ENCODE measurements at regions not wholly inside any gene's neighbourhood (a gene's known extent, or its start where the extent isn't known, plus 50 kb on each side); places are given as distances from the start of the nearest gene placed in this dataset.
"Not testable (repeated sequence)": the region's sequence is repeated elsewhere in the genome, so short reads cannot be mapped to it uniquely, and the experiment has no call there.

DNA sequence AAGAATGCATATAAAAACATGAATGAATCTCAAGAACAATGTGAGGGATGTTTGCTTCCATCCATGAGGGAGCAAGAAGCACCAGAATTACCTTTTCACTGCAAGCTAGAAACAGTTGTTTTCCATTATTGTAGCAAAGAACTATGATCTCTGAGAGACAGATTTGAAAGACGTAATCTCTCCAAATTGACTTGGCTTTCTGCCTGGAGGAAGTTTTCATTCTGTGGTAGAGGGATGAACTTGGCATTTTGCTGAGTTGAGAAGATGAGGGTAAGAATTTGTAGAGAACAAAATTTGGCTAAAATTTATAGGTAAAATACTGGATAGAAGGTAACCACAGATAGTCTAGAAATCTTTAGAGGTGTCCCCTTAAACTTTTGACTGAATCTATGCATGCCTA is 496.8 kb downstream of the TDRD3 start:
- DNase-seq = no peak

GRCh38 chr13:60887711-60888110 is 490.7 kb downstream of the TDRD3 start:
- no peak for DNase-seq

GRCh38 chr13:60881507-60881906 is 484.5 kb downstream of the TDRD3 start:
- DNase-seq = no peak

DNA sequence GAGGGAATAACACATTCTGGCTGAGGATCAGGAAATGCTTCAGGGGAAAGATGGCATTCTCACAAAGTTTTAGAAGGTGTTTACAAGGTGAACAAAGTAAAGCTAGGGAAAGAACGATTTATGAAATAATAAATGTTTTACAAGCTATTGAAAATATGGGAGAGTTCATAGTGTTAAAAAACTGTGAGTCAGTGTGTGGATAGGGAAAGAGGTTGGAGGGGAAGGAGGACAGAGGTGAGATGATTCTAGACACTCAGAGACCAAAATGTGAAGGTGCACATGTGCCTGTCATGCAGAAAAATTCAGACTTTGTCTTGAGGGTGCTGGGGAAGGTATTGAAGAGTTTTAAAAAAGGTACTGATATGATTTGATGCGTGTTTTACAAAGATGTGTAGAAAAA is 476.1 kb downstream of the TDRD3 start:
- DNase-seq = no peak

- DNase-seq = no peak
These were observed 473.1 kb downstream of the TDRD3 start for GRCh38 chr13:60869941-60870613.

DNA sequence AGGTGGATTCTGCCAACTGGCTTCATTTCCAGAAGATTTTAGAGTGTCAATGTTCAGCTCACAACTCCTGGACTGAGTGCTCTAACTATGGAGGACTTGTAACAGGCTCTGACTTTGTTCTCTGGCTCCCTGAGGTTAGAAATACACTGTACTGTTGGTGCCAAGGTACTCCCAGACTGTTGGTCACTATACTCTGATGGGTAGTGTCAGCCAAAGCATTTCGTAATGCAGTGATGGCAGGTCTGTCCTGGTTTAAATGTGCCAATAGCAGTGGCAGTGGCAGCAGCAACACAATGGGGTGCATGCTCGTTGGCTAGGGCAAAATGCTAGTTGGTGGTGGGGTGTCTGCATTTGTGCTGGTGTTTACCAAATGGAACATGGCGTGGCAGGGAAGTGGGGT is 472.2 kb downstream of the TDRD3 start:
- DNase-seq = no peak

- DNase-seq = no peak
These were observed 465.0 kb downstream of the TDRD3 start for GRCh38 chr13:60862036-60862435.

- no peak for DNase-seq
These were observed 460.7 kb downstream of the TDRD3 start for GRCh38 chr13:60857698-60858097.

DNA sequence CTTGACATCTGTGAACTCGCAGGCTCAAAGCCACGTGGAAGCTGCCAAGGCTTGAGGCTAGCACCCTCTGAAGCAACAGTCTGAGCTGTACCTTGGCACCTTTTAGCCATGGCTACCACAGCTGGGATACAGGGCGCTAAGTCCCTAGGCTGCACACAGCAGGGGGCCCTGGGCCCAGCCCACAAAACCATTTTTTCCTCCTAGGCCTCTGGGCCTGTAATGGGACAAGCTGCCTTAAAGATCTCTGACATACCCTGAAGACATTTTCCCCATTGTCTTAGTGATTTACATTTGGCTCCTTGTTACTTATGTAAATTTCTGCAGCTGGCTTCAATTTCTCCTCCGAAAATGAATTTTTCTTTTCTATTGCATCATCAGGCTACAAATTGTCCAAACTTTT is 455.9 kb downstream of the TDRD3 start:
- no peak for DNase-seq

DNA sequence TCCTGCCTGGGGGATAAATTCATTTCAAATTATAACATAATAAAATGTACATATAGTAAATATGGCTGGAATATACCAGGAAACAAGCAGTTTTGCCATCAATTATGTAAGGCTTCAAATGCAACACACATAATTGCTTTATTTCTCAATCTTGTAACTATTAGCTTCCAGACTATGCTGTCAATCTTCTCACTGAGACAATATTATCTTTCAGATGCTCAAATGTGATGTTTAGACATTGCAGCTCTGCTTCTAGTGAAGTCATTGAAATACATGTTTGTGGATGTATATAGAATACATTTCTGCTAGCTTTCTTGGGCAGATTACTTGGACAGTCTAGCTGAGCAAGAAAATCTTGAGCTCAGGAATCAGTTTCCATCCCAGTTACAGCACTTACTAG is 454.4 kb downstream of the TDRD3 start:
- DNase-seq = no peak

- DNase-seq = no peak
These were observed 453.5 kb downstream of the TDRD3 start for GRCh38 chr13:60850526-60850925.

DNA sequence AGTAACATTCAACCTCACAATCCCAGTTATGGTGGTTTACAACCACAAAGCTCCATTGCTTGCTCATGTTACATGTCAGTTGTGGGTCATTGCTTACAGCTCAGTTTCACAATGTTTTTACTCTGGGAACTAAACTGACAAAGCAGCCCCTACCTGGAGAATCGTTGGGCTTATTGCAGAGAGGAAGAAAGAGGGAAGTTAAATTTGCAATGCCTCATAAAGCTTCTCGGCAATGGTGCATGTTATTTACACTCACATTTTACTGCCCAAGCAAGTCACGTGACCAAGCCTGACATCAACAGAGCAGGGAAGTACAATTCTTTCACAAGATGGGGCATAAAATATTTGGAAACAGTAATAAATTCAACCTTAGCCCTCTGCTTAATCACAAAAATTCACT is 441.6 kb downstream of the TDRD3 start:
- no peak for DNase-seq

DNA sequence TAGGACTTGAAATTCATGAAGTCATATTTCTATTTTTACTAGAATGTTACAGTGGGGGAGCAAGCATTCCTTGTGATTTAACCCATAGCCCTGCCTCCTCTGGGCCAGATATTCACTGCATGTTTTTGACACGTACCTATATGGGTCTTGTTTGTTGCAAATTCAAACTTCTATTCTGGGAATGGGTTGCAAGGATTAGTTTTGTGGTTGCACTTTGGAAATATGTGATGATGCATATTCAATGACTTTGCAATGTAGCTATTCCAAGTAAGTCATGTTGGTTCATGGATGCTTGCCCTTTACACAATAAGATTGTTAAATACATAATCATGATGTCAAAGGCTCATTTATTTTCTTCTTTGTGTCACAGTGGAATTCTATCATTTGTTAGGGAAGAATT is 440.8 kb downstream of the TDRD3 start:
- DNase-seq = no peak

DNA sequence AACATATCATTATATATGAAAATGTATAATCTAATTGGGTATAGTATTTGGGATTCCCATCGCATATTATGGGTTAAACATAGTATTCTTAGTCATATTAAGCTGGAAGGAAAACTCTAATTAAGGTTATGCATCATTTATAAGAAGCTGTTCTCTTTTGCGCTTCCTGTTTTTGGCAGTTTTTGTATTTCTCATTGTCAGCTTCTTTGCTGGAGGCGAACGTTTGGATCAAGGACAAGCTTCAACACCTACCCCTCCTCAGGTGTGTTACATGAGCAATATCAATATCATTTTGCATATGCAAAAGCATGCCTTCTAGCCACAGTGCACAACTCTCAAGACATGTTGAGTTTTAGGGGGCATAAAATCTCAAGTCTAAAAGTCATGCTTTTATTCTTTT is 439.8 kb downstream of the TDRD3 start:
- DNase-seq = no peak

GRCh38 chr13:60811581-60811980 is 414.6 kb downstream of the TDRD3 start:
- DNase-seq = no peak

GRCh38 chr13:60805640-60806039 is 408.6 kb downstream of the TDRD3 start:
- not testable (repeated sequence) for DNase-seq

- no peak for DNase-seq
These were observed 401.5 kb downstream of the TDRD3 start for GRCh38 chr13:60798503-60798902.

DNA sequence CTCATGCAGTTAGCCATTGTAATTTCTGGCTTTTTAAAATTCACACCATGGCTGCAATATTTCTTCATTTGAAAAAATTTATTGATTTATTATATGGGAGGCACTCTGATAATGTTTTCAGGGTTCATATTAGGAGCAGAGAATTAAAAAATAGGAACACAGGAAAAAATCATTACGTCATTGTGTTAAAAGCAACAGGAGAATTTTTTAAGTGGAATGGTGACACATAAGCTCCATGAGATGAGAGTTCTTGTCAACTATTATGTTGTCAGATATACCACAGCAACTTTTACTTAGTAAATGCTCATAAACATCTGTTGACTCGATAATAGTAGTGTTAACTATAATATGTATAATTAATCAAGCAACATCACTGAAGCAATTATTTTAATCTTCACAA is 400.1 kb downstream of the TDRD3 start:
- DNase-seq = no peak

- DNase-seq = no peak
These were observed 397.7 kb downstream of the TDRD3 start for GRCh38 chr13:60794751-60795150.

DNA sequence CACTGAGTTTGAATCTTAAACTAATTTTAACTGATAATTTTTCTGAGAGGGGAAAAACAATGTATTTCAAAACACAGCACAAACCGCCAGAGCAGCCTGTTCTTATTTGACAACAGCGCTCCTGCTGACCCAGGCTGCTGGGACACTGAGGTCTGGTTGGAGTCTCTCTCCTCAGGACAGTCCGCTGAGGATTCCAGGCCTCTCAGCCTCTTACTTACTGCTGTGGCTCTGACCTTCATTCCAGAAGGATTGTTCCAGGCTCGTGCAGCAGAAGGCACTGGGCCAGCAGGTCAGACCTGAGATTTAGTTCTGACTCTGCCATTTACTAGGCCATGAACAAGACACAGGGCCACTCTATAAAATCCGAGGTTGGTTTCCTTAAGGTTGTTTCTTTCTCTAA is 393.6 kb downstream of the TDRD3 start:
- DNase-seq = no peak

DNA sequence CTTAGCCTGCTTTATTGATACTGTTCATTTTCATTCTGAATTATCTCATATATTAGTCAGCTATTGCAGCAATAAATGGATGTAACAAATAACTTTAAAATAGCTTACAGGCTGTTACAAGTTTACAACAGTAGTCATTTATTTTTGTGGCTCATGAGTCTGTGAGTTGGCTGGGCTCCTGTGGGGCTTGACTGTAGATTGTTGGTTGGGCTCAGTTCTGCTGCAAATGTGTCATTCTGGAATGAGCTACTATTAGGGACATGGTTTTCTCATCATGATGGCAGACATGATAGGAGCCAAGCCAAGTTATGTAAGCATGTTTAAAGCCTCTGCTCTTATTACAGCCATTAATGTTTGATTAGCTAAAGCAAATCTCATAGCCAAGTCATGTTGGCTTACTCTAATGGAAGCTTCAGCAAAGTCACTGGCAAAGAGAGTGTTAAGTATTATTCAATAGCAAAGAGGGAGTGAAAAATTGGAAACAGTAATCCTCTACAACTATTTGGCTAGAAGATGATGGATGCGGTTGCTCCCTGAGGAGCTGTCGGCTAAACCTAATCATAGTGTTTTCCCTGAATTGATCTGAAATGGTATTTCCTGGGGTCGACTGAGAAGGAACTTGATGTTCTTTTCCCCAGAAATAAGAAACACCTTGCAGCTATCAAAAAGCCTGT is 391.3 kb downstream of the TDRD3 start:
- DNase-seq = no peak

DNA sequence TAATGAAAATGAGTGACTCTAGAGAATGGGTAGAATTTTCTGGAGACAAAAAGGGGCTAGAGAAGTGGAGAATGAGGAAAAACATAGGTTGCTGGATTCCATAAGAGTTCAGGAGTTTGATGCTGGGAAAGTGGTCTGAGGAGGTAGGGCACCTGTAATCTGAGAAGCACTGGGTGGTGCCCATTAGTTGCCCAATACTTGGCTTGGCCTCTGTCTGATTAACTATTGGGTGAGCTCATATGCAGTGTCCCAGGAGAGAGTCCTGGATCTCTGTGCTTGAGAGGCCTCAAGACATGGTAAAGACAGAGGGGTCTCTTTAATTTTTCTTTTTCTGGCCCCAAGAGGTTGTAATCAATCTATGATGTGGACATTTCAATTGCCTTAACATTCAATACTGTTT is 390.1 kb downstream of the TDRD3 start:
- no peak for DNase-seq

DNA sequence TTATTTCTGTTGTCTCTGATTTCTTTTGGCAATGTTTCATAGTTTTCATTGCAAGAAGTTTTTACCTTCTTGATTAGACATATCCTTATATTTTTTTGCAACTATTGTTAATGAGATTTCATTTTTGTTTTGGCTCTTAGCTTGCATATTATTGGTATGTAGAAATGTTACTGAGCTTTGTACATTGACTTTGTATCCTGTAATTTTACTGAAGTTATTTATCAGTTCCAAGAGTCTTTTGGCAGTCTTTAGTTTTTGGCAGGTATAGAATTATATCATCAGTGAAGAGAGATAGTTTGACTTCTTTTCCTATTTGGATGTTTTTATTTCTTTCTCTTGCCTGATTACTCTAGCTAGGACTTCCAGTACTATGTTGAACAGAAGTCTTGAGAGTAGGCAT is 375.7 kb downstream of the TDRD3 start:
- no peak for DNase-seq

GRCh38 chr13:60765700-60766411 is 368.8 kb downstream of the TDRD3 start:
- no peak for DNase-seq
